GM21528 (cell line): ENCODE measurements at regions not wholly inside any gene's neighbourhood (a gene's known extent, or its start where the extent isn't known, plus 50 kb on each side); places are given as distances from the start of the nearest gene placed in this dataset.
"Not testable (repeated sequence)": the region's sequence is repeated elsewhere in the genome, so short reads cannot be mapped to it uniquely, and the experiment has no call there.

ENCODE experiments used
- ATAC-seq: cut with Tn5 transposase; IDR thresholded peaks from one replicate; pipeline ENCODE4 v1.9.1; 2021; ENCODE audit warnings: mild to moderate bottlenecking, moderate library complexity; ENCODE audit not compliant: unreplicated experiment, low FRiP score

DNA sequence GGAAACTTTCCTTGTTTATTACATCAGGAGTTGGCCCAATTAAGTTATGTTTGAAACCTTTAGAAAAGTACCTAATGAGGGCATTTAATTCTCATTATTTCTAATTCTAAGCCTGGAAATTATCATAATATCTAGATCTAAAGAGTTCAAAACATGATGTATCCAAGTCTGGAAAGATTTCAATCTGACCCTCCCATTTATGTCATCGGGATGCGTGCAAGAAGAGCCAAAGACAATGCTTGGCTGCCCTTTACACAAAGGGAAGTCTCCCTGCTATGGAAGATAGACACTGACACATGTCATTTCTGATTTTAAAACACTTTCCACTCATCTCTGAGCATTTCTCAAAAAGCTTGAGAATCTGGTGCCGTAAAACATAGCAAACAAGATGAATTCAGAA, 222.4 kb downstream of the ANTXR2 start:
- ATAC-seq = no peak

GRCh38 chr4:79848329-79848728, 224.7 kb downstream of the ANTXR2 start:
- no peak for ATAC-seq

DNA sequence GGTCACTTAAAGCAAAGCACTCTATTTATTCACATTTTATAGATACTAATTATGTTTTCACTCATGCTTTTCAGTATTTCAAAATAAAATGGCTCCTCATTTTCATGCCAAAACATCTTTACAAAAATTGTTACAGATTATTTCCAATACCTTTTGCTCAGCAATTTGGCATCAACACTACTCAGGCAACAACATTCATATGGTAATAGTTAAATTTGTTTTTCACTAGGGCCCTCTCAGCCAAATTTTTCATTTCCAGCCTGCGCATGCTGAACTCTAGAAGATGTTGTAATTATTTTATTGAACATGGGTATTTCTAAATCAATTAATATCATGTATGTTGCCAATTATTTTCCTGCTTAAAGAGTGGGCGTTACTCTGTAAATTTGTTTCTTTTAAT, 225.6 kb downstream of the ANTXR2 start:
- ATAC-seq = no peak

- no peak for ATAC-seq
Measured at GRCh38 chr4:79842162-79842561, 230.9 kb downstream of the ANTXR2 start.

GRCh38 chr4:79833857-79834256, 239.2 kb downstream of the ANTXR2 start:
- no peak for ATAC-seq

GRCh38 chr4:79831701-79832514, 241.1 kb downstream of the ANTXR2 start:
- no peak for ATAC-seq

GRCh38 chr4:79831119-79831528, 241.9 kb downstream of the ANTXR2 start:
- ATAC-seq = no peak

GRCh38 chr4:79827283-79827682, 245.7 kb downstream of the ANTXR2 start:
- ATAC-seq = no peak

DNA sequence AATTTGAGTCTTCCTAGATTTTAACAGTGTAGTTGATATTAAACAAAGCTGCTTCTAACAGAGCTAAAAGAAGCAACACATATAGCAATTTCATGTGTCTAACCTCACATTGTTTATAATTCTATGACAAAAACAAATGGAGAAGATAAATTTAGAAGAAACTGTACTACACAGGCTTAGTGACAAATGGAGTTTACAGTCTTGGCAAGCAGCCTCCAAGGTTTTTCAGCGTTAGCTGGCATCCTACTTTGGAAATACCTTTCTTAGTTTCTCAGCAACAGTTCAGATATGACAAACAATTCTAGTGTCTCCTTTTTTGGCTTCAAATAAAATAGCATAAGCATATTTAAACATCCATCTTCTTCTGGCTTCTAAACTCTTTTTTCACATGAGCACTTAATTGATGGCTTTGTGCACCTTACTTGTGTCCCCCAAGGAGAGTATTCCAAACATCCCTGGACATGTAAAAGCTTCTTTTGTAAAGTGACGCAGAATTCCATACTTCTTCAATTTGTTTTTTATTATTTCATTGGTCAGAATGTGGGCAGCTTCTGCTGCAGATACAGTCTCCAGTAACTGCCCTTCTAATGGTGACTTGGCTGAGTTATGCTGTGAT, 249.8 kb downstream of the ANTXR2 start:
- no peak for ATAC-seq

DNA sequence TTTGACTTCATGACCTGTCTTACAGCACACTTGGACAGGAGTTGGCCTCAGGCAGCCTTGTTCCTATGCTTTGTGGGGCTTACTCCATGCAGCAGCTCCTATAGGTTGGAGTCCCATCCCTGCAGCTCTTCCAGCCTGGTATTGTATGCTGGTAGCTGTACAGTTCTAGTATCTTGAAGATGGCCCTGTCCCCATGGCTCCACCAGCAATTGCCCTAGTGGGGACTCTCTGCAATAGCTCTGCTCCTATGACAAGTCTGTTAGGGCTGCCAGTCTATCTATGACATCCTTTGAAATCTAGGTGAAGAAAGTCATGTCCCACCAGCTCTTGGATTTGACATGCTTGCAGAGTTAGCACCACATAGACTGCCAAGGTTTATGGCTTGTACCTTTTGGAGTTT, 252.6 kb downstream of the ANTXR2 start:
- ATAC-seq = no peak

DNA sequence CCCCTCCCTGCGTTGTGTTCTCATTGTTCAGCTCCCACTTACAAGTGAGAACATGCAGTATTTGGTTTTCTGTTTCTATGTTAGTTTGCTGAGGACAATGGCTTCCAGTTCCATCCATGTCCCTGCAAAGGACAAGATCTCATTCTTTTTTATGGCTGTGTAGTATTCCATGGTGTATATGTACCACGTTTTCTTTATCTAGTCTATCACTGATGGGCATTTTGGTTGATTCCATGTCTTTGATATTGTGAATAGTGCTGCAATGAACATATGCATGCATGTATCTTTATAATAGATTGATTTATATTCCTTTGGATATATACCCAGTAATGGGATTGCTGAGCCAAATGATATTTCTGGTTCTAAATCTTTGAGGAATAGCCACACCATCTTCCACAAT, 265.1 kb downstream of the ANTXR2 start:
- not testable (repeated sequence) for ATAC-seq

- ATAC-seq = no peak
Measured at GRCh38 chr4:79798047-79798446, 275.0 kb downstream of the ANTXR2 start.

- no peak for ATAC-seq
Measured at GRCh38 chr4:79796948-79797347, 276.1 kb downstream of the ANTXR2 start.

DNA sequence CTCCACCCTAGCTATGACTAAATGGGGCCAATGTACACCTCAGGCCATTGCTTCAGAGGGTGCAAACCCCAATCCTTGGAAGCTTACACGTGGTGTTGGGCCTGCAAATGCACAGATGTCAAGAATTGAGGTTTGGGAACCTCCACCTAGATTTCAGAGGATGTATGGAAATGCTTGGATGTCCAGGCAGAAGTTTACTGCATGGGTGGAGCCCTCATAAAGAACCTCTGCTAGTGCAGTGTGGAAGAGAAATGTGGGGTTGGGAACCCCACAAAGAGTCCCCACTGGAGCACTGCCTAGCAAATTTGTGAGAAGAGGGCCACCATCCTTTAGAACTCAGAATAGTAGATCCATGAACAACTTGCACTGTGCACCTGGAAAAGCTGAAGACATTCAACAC, 284.1 kb downstream of the ANTXR2 start:
- ATAC-seq = no peak

DNA sequence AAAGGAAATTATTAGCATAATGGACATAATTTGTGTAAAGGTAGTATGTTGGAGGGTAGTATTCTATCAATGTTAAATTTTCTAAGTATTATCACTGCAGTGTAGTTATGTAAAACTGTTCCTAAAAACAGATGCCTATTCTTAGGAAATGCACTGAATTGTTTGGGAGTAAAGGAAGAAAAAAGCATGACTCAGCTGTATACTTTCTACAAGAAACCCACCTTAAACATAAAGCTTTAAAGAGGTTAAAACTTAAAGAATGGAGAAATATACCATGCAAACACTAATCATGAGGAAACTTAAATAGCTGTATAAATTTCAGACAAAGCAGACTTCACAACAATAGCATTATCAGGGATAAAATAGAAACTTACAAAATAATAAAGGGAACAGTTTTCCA, 292.9 kb downstream of the ANTXR2 start:
- ATAC-seq = no peak

DNA sequence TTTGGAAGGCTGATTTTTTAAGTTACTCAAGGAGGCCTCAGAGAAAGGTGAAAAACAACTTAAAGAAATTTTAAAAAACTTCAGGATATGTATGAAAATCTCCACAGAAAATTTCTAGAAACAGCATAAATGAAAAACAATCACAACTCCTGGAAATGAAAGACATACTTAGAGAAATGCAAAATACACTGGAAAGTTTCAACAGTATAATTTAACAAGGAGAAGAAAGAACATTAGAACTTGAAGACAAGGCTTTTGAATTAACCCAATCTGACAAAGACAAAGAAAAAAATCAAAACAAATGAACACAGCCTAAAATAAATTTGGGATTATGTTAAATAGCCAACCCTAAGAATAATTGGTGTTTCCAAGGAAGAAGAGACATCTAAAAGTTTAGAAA, 300.5 kb downstream of the ANTXR2 start:
- ATAC-seq = no peak

- no peak for ATAC-seq
Measured at GRCh38 chr4:79764120-79764519, 308.9 kb downstream of the ANTXR2 start.

DNA sequence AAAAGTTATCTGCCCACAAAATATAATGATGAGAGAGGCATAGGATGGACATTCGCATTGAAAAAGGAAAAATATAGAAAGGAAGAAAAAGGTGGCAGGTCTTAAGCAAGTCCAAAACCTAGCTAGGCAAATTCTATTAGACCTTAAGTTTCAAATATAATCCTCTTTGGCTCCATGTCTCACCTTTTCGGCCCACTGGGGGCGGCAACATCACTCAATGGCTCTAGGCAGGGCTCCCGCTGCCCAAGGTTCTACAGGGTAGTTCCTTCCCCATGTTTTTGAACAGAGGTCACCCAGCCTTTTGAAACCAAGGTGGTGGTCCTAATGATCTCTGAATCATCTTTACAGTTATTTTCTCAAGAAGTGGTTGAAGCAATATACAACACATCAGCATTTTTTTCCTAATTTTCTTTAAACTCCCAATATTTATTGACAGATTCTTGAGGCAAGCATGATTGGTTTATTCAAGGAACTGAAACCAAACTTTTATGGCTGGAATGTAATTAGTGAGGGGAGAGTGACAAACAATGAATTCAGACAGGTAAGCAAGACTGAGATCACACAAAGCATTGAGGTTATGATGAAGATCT, 309.4 kb downstream of the ANTXR2 start:
- no peak for ATAC-seq

DNA sequence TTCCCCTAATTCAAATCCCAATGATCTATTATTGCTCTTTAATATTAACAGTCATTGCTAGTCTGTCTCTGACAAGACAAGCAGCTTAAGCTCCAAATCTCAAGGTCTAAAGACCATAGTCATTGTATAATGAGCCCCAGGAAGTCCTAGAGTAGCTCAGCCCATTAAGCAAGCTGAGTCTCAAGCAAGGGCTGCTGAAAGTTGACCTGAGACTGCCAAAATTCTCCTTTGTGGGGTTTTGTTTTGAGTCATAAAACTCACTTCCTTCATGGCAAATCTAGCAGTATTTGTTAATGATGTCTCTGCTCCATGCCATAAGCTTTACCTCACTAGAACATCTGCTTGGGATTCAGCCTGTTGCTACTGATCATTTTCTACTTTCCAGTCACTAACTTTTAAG, 313.2 kb downstream of the ANTXR2 start:
- ATAC-seq = no peak

- no peak for ATAC-seq
Measured at GRCh38 chr4:79757600-79757999, 315.4 kb downstream of the ANTXR2 start.

DNA sequence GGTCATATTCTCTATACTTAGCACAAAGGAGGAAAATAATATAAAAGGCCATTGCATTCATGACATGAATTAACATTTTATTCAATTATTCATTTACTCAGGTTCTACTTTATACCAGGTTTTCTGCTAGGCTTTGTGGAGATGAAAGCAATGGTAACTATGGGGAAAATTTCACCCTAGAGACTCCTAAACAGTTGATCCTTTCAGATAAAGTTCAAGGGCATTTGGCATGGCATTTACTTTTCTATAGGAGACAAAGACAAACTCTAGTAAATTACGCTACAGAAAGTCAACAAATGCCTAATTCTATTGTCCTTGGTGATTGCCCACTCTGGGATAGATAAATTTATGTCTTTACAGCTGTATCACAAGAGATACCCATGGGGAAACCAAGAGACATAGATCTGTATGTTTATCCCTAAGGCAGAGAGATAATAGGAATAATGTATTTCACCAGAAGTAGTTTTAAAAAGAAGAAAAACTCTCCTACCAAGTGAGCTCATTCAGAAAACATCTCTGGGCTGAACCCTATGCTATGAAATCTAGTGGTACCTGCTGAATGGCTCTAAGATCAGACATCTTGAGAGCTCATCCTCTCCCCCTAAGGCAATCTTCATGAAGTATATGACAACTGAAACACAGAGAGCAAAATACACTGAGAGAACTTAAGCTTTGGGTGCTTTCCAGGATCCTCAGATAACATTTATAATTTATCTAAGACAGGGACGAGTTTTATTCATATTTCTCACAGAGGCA, 316.7 kb downstream of the ANTXR2 start:
- no peak for ATAC-seq
